Breast epithelium (tissue), 3 donors: ENCODE measurements at regions not wholly inside any gene's neighbourhood (a gene's known extent, or its start where the extent isn't known, plus 50 kb on each side); places are given as distances from the start of the nearest gene placed in this dataset.

Experiments used
- POLR2AphosphoS5 ChIP-seq, 3 donors: sonication (generic); formaldehyde crosslinking; IDR thresholded peaks; one replicate each; pipeline ENCODE4 v1.6.1; 2017; ENCODE audit warnings: antibody characterized with exemption in 3 of 3
- TF ChIP-seq, protein P1 (sequence below), 3 donors: fragments of 450-650 bp; IDR thresholded peaks; one replicate each; pipeline ENCODE4 v1.5.1; 2016 to 2017; ENCODE audit warnings: antibody characterized with exemption in 3 of 3, mild to moderate bottlenecking in 3 of 3, moderate library complexity in 3 of 3

DNA sequence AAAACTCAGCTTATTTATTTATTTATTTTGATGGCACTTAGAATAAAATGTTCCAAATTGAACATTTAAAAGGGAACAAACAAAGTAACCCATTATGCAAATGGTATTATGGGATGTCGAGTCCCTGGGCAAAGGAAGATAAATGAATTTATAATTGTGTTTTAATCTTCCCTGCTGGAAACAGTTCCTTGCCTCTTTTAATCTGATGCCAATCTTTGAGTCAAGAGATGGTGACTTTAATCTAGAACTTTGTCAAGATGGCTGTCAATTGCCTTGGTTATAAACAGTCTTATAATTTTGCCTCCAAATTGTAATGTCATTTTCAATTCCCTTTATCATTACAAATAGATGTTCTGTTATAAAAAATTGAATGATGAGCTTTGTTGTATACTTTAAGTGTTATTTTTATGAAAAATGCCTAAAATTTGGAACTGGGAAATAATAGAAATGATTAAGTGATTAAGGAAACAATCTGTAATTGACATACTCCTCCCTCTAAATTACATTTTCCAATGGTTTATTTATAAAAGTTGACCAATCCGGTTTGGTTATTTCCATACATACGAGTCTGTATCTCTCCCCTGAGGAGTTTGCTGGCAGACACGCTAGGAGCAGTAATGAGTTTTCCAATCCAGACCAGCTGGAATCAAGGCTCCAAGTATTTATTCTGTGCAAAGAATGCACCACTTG lies 134.9 kb upstream of the FRMD6 start:
- TF ChIP-seq POLR2AphosphoS5 (IDR thresholded peaks at IDR 0.05) = no peak
- TF ChIP-seq, protein P1, sequence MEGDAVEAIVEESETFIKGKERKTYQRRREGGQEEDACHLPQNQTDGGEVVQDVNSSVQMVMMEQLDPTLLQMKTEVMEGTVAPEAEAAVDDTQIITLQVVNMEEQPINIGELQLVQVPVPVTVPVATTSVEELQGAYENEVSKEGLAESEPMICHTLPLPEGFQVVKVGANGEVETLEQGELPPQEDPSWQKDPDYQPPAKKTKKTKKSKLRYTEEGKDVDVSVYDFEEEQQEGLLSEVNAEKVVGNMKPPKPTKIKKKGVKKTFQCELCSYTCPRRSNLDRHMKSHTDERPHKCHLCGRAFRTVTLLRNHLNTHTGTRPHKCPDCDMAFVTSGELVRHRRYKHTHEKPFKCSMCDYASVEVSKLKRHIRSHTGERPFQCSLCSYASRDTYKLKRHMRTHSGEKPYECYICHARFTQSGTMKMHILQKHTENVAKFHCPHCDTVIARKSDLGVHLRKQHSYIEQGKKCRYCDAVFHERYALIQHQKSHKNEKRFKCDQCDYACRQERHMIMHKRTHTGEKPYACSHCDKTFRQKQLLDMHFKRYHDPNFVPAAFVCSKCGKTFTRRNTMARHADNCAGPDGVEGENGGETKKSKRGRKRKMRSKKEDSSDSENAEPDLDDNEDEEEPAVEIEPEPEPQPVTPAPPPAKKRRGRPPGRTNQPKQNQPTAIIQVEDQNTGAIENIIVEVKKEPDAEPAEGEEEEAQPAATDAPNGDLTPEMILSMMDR (IDR thresholded peaks at IDR 0.05) = no peak
